ENCODE measurements at regions not wholly inside any gene's neighbourhood (a gene's known extent, or its start where the extent isn't known, plus 50 kb on each side); places are given as distances from the start of the nearest gene placed in this dataset.

DNA sequence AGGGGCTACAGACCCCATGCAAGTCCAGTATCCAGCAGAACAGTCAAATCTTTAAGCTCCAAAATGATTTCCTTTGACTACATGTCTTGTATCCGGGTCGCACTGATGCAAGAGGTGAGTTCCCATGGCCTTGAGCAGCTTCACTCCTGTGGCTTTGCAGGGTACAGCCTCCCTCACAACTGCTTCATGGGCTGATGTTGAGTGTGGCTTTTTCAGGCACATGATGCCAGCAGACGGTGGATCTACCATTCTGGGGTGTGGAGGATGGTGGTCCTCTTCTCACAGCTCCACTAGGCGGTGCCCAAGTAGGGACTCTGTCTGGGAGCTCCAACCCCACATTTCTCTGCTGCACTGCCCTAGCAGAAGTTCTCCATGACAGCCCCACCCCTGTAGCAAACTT is 208.4 kb downstream of the INSIG2 start:
- no peak for DNase-seq (ENCODE audit: low read depth in 3 of 3, low spot score in 1 of 3)

DNA sequence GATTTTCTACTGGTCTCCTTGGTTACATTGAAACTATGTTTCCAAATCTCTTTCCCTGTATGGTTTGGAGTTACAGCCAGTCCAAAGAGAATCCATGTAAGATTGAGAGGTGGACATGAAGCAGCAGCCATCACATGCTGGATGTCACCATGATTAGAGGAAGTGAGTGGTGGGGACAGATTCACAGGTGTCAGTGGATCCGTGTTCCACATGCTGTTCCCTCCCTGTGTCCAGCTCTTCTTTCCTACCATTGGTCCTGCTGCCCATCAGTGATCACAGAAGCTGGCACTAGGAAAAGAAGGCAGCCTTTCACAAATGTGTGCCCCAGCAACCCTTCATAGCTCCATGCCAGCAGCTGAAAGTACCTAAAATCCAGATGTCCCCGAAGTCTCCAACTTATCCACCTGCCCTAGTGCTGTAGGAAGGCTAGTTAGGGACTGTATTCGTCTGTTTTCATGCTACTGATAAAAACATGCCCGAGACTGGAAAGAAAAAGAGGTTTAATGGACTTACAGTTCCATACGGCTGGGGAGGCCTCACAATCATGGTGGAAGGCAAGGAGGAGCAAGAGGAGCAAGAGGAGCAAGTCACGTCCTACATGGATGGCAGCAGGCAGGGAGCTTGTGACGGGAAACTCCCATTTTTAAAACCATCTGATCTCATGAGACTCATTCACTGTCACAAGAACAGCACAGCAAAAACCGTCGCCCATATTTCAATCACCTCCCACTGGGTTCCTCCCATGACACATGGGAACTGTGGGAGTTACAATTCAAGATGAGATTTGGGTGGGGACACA is 207.5 kb downstream of the INSIG2 start:
- DNase-seq (ENCODE audit: low read depth in 3 of 3, low spot score in 1 of 3), result no peak

DNA sequence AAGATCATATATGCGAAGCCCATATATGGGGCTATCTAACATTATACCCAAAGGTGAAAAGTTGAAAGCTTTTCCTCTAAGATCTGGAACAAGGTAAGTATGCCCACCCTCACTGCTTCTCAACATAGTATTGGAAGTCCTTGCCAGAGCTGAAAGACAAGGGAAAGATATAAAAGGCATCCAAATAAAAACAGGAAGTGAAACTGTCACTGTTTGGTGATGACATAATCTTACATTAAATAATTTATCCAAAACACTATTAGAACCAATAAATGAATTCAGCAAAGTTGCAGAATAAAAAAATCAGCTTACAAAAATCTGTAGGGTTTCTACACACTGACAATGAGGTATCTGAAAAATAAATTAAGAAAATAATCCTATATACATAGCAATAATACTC is 205.8 kb downstream of the INSIG2 start:
- no peak for DNase-seq (ENCODE audit: low read depth in 3 of 3, low spot score in 1 of 3)

DNA sequence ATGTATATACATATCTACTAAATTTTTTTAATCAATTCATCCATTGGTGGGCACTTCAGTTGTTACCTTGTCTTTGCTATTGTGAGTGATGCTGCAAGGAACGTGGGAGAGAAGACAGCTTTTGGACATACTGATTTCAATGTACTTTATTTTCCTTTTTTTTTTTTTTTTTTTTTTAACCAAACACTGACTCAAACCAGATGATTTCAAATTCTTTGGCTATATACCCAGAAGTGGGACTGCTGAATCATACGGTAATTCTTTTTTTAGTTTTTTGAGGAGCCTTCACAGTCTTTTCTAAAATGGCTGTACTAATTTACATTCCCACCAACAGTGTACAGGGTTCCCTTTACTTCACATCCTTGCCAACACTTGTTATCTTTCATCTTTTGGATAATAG is 204.7 kb downstream of the INSIG2 start:
- no peak for DNase-seq (ENCODE audit: low read depth in 3 of 3, low spot score in 1 of 3)

DNA sequence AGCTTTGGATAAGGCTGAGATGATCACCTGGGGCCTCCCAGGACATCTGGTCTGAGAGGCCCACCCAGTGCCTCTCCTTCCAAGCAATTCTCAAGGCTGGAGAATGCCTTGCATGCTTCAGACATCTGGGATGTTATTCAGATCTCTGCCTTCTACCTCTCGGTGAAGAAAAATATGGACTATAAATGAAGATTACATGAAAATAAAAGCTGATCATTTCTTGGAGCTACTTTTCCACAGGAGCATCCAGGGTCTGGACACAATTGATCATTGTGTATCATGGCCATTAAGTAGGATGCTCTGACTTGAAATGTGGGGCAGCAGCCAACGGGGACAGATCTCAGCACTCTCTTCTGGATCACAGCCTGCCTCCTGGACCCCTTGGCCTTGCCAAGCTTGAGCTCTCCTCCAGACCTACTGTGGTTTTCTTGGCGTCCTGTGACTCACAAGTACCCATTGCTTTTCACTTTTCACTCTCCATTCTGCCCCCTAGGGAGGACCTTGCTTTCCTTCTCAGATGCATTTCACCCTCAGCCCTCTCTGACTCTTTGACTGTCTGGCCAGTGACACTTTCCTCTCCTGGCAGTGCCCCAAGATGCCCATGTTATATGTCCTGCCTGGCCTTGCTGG is 203.1 kb downstream of the INSIG2 start:
- DNase-seq (ENCODE audit: low read depth in 3 of 3, low spot score in 1 of 3), result no peak

DNA sequence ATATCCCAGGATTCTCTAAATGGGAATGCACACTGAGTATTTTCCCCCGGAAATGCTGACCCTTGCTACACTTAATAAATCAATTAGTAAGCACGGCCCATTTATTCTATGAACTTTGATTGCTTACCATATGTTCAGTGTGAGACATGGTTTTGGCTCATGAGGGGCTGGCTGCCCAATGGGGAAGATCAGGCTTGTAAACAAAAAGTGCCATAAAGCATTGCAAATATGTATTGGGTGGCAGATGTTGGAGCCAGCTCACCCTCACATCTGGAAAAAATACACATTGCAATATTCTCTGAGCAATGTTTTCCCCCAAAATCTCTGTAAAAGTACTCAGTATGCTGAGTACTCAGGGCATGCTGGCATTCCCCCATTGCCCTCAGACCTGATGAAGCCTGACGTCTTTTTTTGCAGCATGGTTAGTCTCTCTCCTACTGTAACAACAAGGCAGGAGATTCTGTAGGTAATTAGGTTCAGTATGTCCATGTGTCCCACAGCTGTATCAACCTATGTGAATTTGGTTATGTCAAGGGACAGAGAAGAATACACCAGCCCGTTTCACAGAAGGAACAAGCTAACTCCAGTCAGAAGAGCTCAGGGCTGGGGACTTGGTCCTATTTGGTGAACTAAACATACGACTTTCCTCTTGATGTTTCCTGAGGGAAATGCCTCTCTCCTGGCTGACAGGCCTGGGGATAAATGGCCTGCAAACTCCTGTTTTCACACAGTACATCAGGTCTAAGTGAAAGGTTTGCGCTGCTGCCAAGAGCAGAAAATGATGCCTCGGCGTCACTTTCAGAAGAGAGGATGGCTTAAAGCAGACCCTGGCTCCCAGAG is 202.4 kb downstream of the INSIG2 start:
- no peak for DNase-seq (ENCODE audit: low read depth in 3 of 3, low spot score in 1 of 3)

DNA sequence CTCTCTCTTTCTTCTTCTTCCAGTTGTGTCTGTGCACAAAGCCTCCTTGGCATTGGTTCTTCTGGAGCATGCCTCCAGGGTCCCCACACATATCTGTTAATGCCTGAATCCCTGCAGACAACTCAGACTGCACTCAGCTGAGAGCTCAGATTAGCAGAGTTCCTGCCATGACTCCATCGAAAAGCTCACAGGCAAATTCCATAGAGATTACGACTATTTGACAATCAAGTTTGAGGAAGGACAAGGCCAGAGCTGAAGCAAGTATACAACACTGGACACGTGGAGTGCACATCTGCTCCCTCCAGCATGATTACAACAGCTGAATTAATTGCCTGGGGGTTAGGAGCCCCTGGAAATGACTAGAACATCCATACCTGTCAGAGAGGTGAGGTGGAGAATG is 190.7 kb downstream of the INSIG2 start:
- DNase-seq (ENCODE audit: low read depth in 3 of 3, low spot score in 1 of 3), result no peak

DNA sequence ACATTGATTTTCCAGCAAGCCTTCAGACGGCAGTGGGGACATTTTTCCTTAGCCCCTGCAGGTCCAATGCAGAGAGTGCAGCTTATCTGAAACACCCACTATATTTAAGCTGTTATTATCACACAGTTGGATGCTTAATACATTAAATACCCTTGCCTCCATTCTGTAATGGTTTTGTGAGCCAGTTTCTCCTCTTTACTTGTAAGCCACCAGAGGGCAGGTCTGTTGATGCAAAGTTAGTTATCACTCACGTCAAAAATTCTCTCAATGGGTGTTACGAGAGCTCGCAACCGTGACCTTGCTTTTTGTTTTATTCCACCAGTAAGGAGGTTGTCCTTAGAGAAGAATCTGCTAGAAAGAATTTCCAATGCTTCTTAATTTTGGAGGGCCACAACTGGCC is 189.8 kb downstream of the INSIG2 start:
- no peak for DNase-seq (ENCODE audit: low read depth in 3 of 3, low spot score in 1 of 3)

DNA sequence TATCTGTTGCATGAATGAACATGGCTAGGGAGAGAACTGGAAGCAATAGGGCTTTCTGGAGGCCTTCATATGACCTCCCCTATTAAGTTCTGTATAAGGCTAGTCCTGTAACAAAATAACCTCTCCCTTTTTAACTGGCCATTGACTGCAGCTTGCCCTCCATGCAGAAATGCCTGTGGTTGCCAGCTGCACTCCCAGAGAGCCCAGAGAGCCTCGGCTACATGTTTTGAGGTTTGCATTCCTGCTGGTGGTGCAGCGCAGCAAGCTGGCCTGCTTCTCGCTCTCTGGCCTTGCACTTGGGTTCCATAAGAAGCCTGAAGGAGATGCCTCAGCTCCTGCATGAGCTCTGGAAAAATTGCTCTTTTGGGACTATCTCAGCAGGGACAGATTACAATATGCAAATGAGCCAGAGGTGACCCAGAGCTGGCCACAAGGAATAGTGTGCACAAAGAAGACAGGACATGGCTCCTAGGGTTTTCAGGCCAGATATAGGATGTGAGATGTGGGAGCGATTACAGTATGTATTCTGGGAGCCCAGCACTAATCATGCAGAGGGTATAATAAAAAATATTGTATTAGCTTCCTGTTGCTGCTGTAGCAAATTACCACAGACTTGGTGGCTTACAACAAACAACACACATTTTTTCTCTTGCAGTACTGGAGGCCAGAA is 186.7 kb downstream of the INSIG2 start:
- no peak for DNase-seq (ENCODE audit: low read depth in 3 of 3, low spot score in 1 of 3)

DNA sequence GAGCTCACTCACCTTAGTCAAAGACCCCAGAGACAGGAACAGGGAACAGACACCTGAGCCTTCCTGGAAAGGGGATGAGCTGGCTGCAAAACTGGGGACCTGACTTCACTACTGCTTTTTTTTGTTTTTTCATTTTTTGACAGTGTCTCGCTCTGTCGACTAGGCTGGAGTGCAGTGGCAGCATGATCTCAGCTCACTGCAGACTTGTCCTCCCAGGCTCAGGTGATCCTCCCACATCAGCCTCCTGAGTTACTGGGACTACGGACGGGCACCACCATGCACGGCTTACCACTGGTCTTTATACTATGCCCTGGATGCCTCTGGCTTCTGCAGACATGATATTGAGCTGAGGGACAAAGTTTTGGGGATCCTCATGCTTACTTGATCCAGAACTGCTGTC is 184.1 kb downstream of the INSIG2 start:
- DNase-seq (ENCODE audit: low read depth in 3 of 3, low spot score in 1 of 3), result no peak

DNA sequence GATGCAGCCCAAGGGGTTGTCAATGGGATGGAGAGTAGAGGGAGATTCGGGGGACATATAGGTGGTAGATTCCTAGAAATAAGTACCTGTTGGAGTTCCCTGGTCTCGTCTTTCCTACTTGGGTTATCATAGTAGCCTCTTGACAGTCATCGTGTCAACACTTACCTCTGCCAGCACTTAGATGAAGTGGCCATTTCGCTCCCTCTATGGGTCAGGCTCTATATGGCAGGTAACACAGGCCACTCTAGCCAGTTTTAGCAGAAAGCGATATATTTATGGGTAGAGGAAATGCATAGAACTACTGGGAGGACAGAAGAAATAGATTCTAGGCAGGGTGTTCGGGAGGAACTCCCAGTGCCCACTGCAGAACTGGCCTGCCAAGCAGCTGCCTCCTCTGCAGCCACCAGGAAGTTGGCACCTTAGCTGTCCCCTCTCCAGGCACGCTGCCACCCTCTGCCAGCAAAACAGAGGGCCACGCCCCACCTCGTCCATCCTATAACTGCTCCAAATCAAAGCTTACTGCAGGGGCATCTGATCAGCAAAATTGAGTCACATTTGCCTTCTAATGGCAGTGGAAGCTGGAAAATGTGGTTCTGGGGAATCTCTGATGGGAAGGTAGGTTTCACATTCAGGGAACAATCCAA is 181.3 kb downstream of the INSIG2 start:
- no peak for DNase-seq (ENCODE audit: low read depth in 3 of 3, low spot score in 1 of 3)

DNA sequence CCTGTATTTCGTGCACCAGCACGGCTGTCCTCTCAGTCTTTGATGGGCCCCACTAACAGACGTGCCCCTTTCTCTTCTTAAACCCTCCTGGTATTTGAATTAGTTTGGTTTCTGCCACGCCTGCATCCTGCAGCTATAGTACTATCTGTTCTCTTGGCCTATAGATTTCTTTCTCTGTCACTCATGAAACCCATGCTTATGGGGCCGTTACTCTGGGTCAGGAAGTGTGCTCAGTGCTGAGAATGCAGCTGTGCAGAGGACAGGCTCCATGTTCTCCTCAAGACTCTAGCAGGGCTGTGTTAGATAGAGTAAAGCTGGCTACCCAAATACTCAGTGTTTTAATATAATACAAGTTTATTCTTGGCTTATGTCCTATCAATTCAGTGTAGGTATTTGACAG is 180.0 kb downstream of the INSIG2 start:
- no peak for DNase-seq (ENCODE audit: low read depth in 3 of 3, low spot score in 1 of 3)

DNA sequence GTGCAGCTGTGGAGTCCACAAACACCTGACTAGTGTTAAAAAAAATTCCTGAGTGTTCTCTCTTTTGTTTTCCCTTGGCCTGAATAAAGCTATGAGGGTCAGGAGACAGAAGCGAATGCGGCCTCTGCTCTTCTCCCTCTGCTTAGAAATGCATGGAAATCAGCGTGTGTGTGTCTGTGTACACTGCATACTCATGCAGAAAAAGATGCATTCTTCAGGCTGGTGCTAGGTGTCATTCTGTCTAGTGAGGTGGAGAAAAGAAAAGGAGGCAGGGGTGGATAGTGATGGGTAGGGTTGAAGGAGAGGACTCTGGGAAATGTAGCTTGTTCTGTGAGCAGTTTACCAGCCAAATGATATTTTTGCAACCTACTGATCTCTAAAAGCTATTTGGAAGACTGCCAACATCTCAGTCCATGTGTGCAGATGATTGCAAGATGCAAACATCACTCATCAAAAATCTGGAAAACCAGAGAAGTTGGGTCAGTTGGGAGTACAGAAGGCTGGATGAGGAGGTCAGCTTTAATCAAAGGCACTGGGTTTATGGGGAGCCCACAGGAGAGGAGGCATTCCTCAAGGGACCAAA is 177.7 kb downstream of the INSIG2 start:
- no peak for DNase-seq (ENCODE audit: low read depth in 3 of 3, low spot score in 1 of 3)

DNA sequence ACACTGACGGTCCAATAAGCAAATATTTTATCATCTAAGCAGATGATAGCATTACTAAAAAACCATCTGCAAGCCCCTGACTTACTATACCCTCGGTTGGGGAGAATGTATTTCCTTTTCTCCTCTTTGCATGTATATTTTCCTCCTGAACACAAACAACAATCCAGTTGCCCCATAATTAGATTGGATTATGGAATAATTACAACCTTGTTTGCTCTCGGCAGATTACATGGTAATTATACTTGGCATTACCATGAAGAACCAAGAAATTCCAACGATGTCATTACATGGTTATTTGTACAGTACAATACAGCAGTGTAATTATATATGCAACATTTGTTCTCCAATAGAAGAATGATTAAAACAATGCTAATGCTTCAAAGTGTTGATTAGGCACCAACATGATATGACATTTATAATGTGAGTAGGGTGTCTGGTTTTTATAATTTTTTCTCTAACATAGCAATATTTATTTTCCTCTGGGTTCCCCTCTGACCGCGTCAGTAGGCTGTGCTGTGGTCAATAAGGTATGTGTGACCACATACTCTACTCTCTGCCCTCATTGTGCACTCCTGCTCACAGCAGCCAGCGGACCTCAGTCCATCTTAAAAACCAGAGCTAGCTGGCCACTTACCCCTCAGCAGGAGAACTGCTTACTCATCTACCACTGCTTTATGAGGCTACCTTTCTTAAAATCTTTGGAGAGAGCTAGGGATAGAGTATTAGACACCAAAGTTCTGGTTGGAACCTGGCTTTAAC is 176.1 kb downstream of the INSIG2 start:
- no peak for DNase-seq (ENCODE audit: low read depth in 3 of 3, low spot score in 1 of 3)

DNA sequence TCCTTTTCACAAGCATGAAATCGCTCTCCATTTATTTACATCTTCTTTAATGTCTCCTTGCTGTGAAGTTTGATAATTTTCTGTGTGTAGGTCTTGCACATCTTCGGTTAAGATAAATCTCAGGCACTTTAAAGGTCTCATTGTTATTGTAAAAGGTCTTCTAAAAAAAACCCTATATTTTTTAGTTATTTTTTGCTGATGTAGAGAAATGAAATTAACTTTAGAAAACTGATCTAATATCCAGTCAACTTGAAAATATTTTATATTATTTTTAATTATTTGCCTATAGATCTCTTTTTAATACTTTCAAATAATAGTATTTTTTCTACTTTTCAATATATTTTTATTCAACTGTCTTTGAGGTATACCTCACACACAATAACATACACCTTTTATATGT is 169.4 kb downstream of the INSIG2 start:
- DNase-seq (ENCODE audit: low read depth in 3 of 3, low spot score in 1 of 3), result no peak

DNA sequence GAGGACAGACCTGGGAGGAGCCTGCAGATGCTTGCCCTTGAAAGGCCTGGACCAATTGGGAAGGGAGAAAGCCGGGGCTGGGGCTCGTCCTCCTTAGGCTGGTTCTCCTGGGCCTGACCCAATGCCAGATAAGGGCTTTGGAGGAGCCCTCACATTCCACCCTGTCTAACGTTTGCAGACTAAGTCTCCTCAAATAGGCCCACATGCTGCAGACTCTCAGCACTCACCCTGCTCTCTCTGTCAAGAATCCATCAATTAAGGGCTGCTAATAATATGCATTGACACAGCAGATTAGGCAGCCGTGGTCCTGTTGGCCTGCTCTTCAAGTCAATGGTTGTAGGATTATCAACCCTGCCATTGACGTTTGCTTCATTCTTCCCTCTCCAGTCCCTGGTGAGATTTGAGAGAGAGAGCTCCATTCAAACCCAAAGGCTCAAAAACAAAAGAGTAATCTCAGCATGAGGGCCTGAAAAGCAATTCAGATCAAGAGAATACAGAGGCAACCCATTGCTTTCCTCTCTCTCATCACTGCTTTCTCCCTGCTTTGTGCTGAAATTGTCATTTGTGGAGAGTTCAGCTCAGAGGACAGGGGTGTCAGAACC is 167.6 kb downstream of the INSIG2 start:
- DNase-seq (ENCODE audit: low read depth in 3 of 3, low spot score in 1 of 3), result no peak

DNA sequence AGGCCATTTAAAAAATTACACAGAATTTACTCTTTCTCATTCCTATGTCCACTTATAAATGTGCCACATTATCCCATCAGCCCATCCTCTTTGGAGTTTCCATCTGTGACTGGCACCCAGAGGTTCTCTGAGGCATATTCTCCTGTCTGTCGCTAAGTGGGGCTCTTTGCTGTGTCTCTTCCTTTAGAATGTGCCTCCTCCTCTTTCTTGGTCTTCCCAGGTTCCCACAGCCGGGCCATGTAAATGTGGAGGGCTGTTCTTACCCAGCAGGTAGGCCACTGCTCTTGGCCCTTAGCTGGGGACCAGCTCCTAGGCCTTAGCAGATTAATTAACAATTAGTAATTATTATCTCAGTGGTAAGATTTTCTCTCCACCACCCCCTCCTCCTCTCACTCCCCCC is 167.0 kb downstream of the INSIG2 start:
- no peak for DNase-seq (ENCODE audit: low read depth in 3 of 3, low spot score in 1 of 3)

DNA sequence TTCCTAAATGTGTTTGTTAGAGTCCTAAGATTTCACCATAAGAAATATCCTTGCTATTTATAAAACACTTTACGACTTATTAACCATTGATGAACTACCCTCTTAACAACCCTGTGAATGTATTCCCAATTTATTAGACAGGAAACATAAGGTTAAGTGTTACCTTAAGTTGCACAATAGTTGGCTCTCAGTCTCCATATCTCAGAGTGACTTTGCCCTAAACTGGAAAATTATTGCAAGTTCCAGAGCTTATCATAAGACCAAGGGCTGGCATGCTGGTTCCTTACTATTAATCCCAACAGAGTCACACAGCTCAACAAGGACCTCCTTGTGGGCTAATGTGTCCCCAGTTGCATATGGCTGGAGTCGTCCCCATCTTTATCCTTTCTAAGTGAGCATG is 165.8 kb downstream of the INSIG2 start:
- DNase-seq (ENCODE audit: low read depth in 3 of 3, low spot score in 1 of 3), result no peak

DNA sequence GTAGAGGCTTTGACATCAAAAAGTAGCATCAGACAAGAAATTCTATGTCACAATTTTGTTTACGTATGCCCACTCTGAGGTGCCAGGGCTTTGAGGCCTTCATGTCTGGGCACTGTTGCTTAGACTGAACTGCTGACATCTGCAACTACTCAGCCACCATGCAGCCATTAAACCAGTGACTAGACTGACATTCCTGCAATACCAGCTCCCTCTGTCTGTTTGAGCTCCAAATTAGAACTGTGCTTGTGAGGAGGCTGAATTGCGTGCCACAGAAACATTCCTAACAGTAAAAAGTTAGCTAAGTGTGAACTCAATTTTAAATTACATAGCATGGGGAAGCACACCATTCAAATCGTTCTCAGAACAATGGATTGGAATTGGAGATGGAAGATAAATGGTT is 163.2 kb downstream of the INSIG2 start:
- DNase-seq (ENCODE audit: low read depth in 3 of 3, low spot score in 1 of 3), result no peak

DNA sequence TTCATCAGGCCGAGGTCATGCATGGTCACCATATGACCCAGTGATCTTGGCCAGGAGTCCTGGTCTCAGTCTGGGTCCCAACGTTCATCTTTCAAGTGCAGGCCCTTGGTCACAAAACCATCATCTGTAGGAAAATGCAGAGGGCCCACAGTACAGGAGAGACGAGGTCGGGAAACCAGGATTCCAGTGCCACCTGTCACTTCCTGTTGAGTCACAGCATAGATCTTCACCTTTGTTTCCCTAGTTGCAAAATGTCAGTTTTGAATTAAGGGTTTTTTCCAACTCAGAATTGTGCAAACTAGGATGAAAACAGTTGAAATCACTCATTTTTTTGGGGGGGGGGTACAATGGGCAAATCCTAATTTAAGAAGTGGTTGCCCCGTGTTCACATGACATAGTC is 162.2 kb downstream of the INSIG2 start:
- DNase-seq (ENCODE audit: low read depth in 3 of 3, low spot score in 1 of 3), result no peak

Measured in stimulated activated CD4-positive, alpha-beta T cell treated with anti-CD3 and anti-CD28 coated beads, TNF-alpha, amount 100 ng/mL, for 1 hour (primary cell).